ENCODE measurements at regions not wholly inside any gene's neighbourhood (a gene's known extent, or its start where the extent isn't known, plus 50 kb on each side); places are given as distances from the start of the nearest gene placed in this dataset.
A peak's percentile ranks its signal among the peaks of the same experiment; 100 is the strongest.

GRCh38 chr10:129323879-129324278 is 143.2 kb upstream of the MGMT start:
- Histone ChIP-seq H3K4me3 (ENCODE audit: low read depth, low read length) (no peak overlapping the region), H3K36me3 (ENCODE audit: control insufficient read depth, insufficient read depth, low read length) (no peaks in the 10 kb centered on the region), H3K27me3 (ENCODE audit: control insufficient read depth, insufficient read depth, low read length) (no peaks in the 10 kb centered on the region)
- no peak for DNase-seq (ENCODE audit: low read depth)
- no peak for TF ChIP-seq CTCF (IDR thresholded peaks at IDR 0.05; ENCODE audit: insufficient read depth, low read length, poor library complexity, severe bottlenecking)

GRCh38 chr10:129325893-129326292 is 141.1 kb upstream of the MGMT start:
- no peaks in the 10 kb centered on the region for H3K36me3 ChIP-seq (ENCODE audit: control insufficient read depth, insufficient read depth, low read length)
- DNase-seq (ENCODE audit: low read depth), result no peak
- H3K27me3 ChIP-seq (ENCODE audit: control insufficient read depth, insufficient read depth, low read length), result no peaks in the 10 kb centered on the region
- no peak for TF ChIP-seq CTCF (IDR thresholded peaks at IDR 0.05; ENCODE audit: insufficient read depth, low read length, poor library complexity, severe bottlenecking)
- no peak overlapping the region for H3K4me3 ChIP-seq (ENCODE audit: low read depth, low read length)

GRCh38 chr10:129328546-129328945 is 138.5 kb upstream of the MGMT start:
- TF ChIP-seq CTCF (IDR thresholded peaks at IDR 0.05; ENCODE audit: insufficient read depth, low read length, poor library complexity, severe bottlenecking), result no peak
- Histone ChIP-seq H3K27me3 (ENCODE audit: control insufficient read depth, insufficient read depth, low read length) (no peaks in the 10 kb centered on the region), H3K36me3 (ENCODE audit: control insufficient read depth, insufficient read depth, low read length) (no peaks in the 10 kb centered on the region), H3K4me3 (ENCODE audit: low read depth, low read length) (no peak overlapping the region)
- no peak for DNase-seq (ENCODE audit: low read depth)

GRCh38 chr10:129329385-129330055 is 137.5 kb upstream of the MGMT start:
- DNase-seq (ENCODE audit: low read depth), result peak; percentile 44
- TF ChIP-seq CTCF (IDR thresholded peaks at IDR 0.05; ENCODE audit: insufficient read depth, low read length, poor library complexity, severe bottlenecking), result no peak
- no peak overlapping the region for H3K4me3 ChIP-seq (ENCODE audit: low read depth, low read length)

GRCh38 chr10:129330211-129330610 is 136.8 kb upstream of the MGMT start:
- Histone ChIP-seq H3K36me3 (ENCODE audit: control insufficient read depth, insufficient read depth, low read length) (no peaks in the 10 kb centered on the region), H3K27me3 (ENCODE audit: control insufficient read depth, insufficient read depth, low read length) (peaks cover 5% of the 10 kb centered on the region), H3K4me3 (ENCODE audit: low read depth, low read length) (no peak overlapping the region)
- no peak for DNase-seq (ENCODE audit: low read depth)
- TF ChIP-seq CTCF (IDR thresholded peaks at IDR 0.05; ENCODE audit: insufficient read depth, low read length, poor library complexity, severe bottlenecking), result no peak

More at GRCh38 chr10:129329385-129330055, 137.5 kb upstream of the MGMT start:
- Histone ChIP-seq H3K36me3 (ENCODE audit: control insufficient read depth, insufficient read depth, low read length) (no peaks in the 10 kb centered on the region), H3K27me3 (ENCODE audit: control insufficient read depth, insufficient read depth, low read length) (peaks cover 2% of the 10 kb centered on the region)

Measured in kidney epithelial cell (primary cell).